ENCODE measurements at regions not wholly inside any gene's neighbourhood (a gene's known extent, or its start where the extent isn't known, plus 50 kb on each side); places are given as distances from the start of the nearest gene placed in this dataset.
"Not testable (repeated sequence)": the region's sequence is repeated elsewhere in the genome, so short reads cannot be mapped to it uniquely, and the experiment has no call there.

DNA sequence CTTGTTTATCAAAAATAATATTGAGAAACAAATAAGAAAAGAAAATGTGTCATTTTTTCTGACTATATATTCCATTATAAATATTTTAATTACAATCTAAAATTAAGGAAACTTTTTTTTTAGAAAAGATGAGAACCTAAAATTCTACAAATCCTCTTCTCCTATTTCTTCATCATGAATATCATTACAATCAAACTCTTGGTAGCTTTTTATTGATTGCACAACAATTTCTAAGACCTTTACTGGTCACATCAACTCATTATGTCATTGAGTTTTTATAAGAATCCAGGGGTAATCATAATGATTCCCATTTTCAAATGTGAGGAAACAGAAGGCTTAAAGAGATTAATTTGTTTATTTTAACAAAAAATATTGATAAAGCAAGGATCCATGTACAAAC is 841.0 kb downstream of the FRK start:
- H3K4me3 Mint-ChIP-seq: no peak overlapping the region
- CTCF ChIA-PET: no interaction called here
- H3K27me3 Mint-ChIP-seq: no peaks in the 10 kb centered on the region
- POLR2A ChIA-PET: no interaction called here
- H3K9me3 Mint-ChIP-seq: peaks cover 10% of the 10 kb centered on the region
- H3K4me1 Mint-ChIP-seq: no peaks in the 10 kb centered on the region
- DNase-seq: no peak
- no peaks in the 10 kb centered on the region for H3K36me3 Mint-ChIP-seq (ENCODE audit: low read depth)
- H3K27ac Mint-ChIP-seq: no peak overlapping the region

DNA sequence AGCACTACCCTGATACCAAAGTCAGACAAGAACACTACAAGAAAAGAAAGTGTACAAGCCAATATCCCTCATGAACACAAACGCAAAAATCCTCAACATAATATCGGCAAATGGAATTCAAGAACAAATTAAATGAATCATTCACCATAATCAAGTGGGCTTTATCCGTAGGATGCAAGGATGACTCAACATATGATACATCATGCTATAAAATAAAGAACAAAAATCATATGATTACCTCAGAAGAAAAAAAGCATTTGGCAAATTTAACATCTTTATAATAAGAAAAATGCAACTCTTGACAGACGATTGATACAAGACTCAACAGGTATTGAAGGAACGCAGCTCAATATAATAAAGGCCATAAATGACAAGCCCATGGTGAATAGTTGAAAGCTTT is 843.9 kb downstream of the FRK start:
- Mint-ChIP-seq H3K4me3 (no peak overlapping the region), H3K27ac (no peak overlapping the region), H3K9me3 (peaks cover 16% of the 10 kb centered on the region), H3K4me1 (no peaks in the 10 kb centered on the region), H3K27me3 (no peaks in the 10 kb centered on the region), H3K36me3 (ENCODE audit: low read depth) (no peaks in the 10 kb centered on the region)
- ChIA-PET POLR2A (no interaction called here), CTCF (no interaction called here)
- no peak for DNase-seq

- ChIA-PET POLR2A (no interaction called here), CTCF (no interaction called here)
- no peaks in the 10 kb centered on the region for H3K27me3 Mint-ChIP-seq
- peaks cover 10% of the 10 kb centered on the region for H3K9me3 Mint-ChIP-seq
- DNase-seq: no peak
- H3K4me3 Mint-ChIP-seq: no peak overlapping the region
- H3K27ac Mint-ChIP-seq: no peak overlapping the region
- H3K36me3 Mint-ChIP-seq (ENCODE audit: low read depth): no peaks in the 10 kb centered on the region
- no peaks in the 10 kb centered on the region for H3K4me1 Mint-ChIP-seq
These were observed 846.4 kb downstream of the FRK start for GRCh38 chr6:115214283-115214682.

- ChIA-PET POLR2A (no interaction called here), CTCF (no interaction called here)
- Mint-ChIP-seq H3K4me3 (no peak overlapping the region), H3K4me1 (no peaks in the 10 kb centered on the region), H3K9me3 (peaks cover 5% of the 10 kb centered on the region), H3K27ac (no peak overlapping the region), H3K27me3 (no peaks in the 10 kb centered on the region), H3K36me3 (ENCODE audit: low read depth) (no peaks in the 10 kb centered on the region)
- no peak for DNase-seq
These were observed 857.3 kb downstream of the FRK start for GRCh38 chr6:115203381-115203780.

- H3K4me3 Mint-ChIP-seq: no peak overlapping the region
- H3K9me3 Mint-ChIP-seq: peaks cover 6% of the 10 kb centered on the region
- no peaks in the 10 kb centered on the region for H3K36me3 Mint-ChIP-seq (ENCODE audit: low read depth)
- ChIA-PET POLR2A (no interaction called here), CTCF (no interaction called here)
- H3K27me3 Mint-ChIP-seq: no peaks in the 10 kb centered on the region
- no peak for DNase-seq
- H3K27ac Mint-ChIP-seq: no peak overlapping the region
- no peaks in the 10 kb centered on the region for H3K4me1 Mint-ChIP-seq
These were observed 852.3 kb upstream of the HS3ST5 start for GRCh38 chr6:115194981-115195638.

- POLR2A ChIA-PET: no interaction called here
- Mint-ChIP-seq H3K27ac (no peak overlapping the region), H3K4me3 (no peak overlapping the region), H3K27me3 (no peaks in the 10 kb centered on the region), H3K36me3 (ENCODE audit: low read depth) (no peaks in the 10 kb centered on the region), H3K4me1 (no peaks in the 10 kb centered on the region), H3K9me3 (peaks cover 6% of the 10 kb centered on the region)
- DNase-seq: no peak
- CTCF ChIA-PET: no interaction called here
These were observed 849.2 kb upstream of the HS3ST5 start for GRCh38 chr6:115191989-115192388.

- no peak overlapping the region for H3K27ac Mint-ChIP-seq
- DNase-seq: no peak
- ChIA-PET POLR2A (no interaction called here), CTCF (no interaction called here)
- H3K4me1 Mint-ChIP-seq: no peaks in the 10 kb centered on the region
- H3K27me3 Mint-ChIP-seq: no peaks in the 10 kb centered on the region
- no peak overlapping the region for H3K4me3 Mint-ChIP-seq
- H3K9me3 Mint-ChIP-seq: peaks cover 10% of the 10 kb centered on the region
- H3K36me3 Mint-ChIP-seq (ENCODE audit: low read depth): no peaks in the 10 kb centered on the region
These were observed 847.7 kb upstream of the HS3ST5 start for GRCh38 chr6:115190534-115190933.

DNA sequence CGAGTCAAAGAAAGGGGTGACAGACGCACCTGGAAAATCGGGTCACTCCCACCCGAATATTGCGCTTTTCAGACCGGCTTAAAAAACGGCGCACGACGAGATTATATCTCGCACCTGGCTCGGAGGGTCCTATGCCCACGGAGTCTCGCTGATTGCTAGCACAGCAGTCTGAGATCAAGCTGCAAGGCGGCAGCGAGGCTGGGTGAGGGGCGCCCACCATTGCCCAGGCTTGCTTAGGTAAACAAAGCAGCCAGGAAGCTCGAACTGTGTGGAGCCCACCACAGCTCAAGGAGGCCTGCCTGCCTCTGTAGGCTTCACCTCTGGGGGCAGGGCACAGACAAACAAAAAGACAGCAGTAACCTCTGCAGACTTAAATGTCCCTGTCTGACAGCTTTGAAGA is 832.6 kb upstream of the HS3ST5 start:
- H3K27ac Mint-ChIP-seq; POLR2A ChIA-PET; H3K9me3 Mint-ChIP-seq; H3K4me3 Mint-ChIP-seq; H3K36me3 Mint-ChIP-seq (ENCODE audit: low read depth); H3K4me1 Mint-ChIP-seq; H3K27me3 Mint-ChIP-seq; DNase-seq; CTCF ChIA-PET: not testable (repeated sequence)

DNA sequence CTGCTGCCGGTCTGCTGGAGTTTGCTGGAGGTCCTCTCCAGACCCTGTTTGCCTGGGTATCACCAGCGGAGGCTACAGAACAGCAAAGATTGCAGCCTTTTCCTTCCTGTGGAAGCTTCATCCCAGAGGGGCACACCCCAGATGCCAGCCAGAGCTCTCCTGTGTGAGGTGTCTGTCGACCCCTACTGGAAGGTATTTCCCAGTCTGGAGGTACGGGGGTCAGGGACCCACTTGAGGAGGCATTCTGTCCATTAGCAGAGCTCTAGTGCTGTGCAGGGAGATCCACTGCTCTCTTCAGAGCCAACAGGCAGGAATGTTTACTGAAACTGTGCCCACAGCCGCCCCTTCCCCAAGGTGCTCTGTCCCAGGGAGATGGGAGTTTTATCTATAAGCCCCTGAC is 823.1 kb upstream of the HS3ST5 start:
- DNase-seq; H3K27ac Mint-ChIP-seq; H3K27me3 Mint-ChIP-seq; H3K36me3 Mint-ChIP-seq (ENCODE audit: low read depth); H3K4me1 Mint-ChIP-seq; CTCF ChIA-PET; H3K4me3 Mint-ChIP-seq; POLR2A ChIA-PET: not testable (repeated sequence)
- H3K9me3 Mint-ChIP-seq: peaks cover 13% of the 10 kb centered on the region

DNA sequence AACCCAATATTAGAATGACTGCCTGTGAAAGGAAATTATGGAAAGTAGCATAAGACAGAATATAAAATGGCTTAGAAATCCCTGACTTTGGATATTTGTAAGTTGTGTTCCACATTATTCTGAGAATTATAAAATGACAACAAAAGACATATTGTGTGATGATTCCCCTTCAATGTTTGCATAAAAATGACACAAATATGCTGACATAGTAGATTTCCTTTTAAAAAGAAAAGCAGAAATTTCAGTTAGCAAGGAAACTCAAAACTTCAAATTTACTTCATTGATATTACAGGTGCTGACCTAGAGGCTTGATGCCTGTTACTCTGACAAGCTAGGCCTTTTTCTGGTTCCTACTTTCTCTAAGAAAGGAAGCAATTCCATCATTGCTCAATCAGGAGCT is 816.9 kb upstream of the HS3ST5 start:
- DNase-seq: no peak
- POLR2A ChIA-PET: no interaction called here
- no peak overlapping the region for H3K27ac Mint-ChIP-seq
- H3K4me1 Mint-ChIP-seq: no peaks in the 10 kb centered on the region
- no peaks in the 10 kb centered on the region for H3K27me3 Mint-ChIP-seq
- H3K9me3 Mint-ChIP-seq: peaks cover 21% of the 10 kb centered on the region
- no peaks in the 10 kb centered on the region for H3K36me3 Mint-ChIP-seq (ENCODE audit: low read depth)
- no peak overlapping the region for H3K4me3 Mint-ChIP-seq
- CTCF ChIA-PET: no interaction called here

DNA sequence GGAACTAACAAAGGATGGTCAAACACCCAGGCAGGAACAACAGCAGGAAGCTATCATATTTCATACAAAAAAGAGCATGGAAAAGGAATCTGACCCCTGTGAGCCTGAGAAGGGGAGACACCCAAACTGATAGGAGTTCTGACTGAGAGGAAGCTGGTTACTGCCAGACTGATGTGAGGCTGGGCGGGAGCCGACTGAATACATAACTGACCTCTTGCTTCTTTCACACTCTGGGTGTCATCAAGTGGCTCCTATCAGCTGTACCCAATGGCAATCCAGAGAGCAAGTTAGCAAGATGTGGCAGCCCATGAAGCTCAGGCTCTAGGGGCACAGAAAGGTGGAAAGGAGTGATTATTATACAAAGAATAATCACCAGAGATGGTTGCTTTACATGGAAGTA is 795.1 kb upstream of the HS3ST5 start:
- H3K9me3 Mint-ChIP-seq: peaks cover 4% of the 10 kb centered on the region
- no peak for DNase-seq
- no peaks in the 10 kb centered on the region for H3K27me3 Mint-ChIP-seq
- no peak overlapping the region for H3K27ac Mint-ChIP-seq
- ChIA-PET CTCF (no interaction called here), POLR2A (no interaction called here)
- no peaks in the 10 kb centered on the region for H3K36me3 Mint-ChIP-seq (ENCODE audit: low read depth)
- no peak overlapping the region for H3K4me3 Mint-ChIP-seq
- no peaks in the 10 kb centered on the region for H3K4me1 Mint-ChIP-seq

GRCh38 chr6:115133790-115134189 is 791.0 kb upstream of the HS3ST5 start:
- POLR2A ChIA-PET: no interaction called here
- CTCF ChIA-PET: no interaction called here
- H3K27ac Mint-ChIP-seq: no peak overlapping the region

DNA sequence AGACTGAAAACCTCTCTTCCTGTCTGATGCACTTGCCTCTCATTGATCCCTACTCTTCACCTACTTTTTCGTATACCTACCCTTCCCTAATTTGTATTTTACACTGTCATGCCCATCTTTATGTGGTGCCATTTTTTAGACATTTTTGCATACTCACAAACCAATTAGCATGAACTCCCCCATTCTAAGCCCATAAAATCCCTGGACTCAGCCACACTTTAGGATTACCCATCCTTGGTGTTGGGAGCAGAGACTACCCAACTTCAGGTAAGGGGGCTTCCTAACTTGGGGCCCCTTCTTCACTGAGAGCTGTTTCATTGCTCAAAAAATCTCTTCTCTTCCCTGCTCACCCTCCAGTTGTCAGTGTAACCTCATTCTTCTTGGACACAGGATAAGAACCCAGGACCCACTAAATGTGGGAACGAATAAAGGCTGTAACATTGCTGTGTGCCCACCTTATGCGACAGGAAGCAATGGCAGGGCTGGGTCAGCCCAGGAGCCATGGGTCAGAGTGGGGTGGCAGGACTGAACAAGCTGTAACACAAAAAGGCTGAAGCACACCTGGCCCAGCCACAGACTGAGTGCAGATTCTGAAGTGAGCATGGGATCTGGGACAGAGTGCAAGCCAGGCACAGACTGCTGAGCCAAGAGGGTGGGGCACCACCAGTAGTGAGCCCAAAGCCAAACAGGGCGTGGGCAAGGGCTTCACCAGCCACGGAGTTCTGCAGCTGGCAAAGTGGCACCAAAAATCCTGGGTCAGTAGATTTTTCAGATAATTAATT is 789.1 kb upstream of the HS3ST5 start:
- DNase-seq: no peak
- CTCF ChIA-PET: no interaction called here
- Mint-ChIP-seq H3K9me3 (peaks cover 7% of the 10 kb centered on the region), H3K4me1 (no peaks in the 10 kb centered on the region), H3K36me3 (ENCODE audit: low read depth) (no peaks in the 10 kb centered on the region), H3K27ac (no peak overlapping the region), H3K4me3 (no peak overlapping the region), H3K27me3 (no peaks in the 10 kb centered on the region)
- POLR2A ChIA-PET: no interaction called here

More at GRCh38 chr6:115133790-115134189, 791.0 kb upstream of the HS3ST5 start:
- peaks cover 10% of the 10 kb centered on the region for H3K9me3 Mint-ChIP-seq
- no peaks in the 10 kb centered on the region for H3K4me1 Mint-ChIP-seq
- H3K36me3 Mint-ChIP-seq (ENCODE audit: low read depth): no peaks in the 10 kb centered on the region
- DNase-seq: no peak
- no peak overlapping the region for H3K4me3 Mint-ChIP-seq
- no peaks in the 10 kb centered on the region for H3K27me3 Mint-ChIP-seq

DNA sequence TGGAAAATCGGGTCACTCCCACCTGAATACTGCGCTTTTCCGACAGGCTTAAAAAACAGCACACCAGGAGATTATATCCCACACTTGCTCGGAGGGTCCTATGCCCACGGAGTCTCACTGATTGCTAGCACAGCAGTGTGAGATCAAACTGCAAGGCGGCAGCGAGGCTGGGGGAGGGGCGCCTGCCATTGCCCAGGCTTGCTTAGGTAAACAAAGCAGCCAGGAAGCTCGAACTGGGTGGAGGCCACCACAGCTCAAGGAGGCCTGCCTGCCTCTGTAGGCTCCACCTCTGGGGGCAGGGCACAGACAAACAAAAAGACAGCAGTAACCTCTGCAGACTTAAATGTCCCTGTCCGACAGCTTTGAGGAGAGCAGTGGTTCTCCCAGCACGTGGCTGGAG is 778.7 kb upstream of the HS3ST5 start:
- H3K27ac Mint-ChIP-seq; DNase-seq; H3K4me3 Mint-ChIP-seq; H3K4me1 Mint-ChIP-seq; H3K36me3 Mint-ChIP-seq (ENCODE audit: low read depth); POLR2A ChIA-PET; H3K9me3 Mint-ChIP-seq; H3K27me3 Mint-ChIP-seq; CTCF ChIA-PET: not testable (repeated sequence)

Data from activated CD4-positive, alpha-beta memory T cell treated with anti-CD3 and anti-CD28 coated beads, Interleukin-2, amount 10 ng/mL, durations not matched to agents 7 days and 5 days (primary cell).